ENCODE measurements at regions not wholly inside any gene's neighbourhood (a gene's known extent, or its start where the extent isn't known, plus 50 kb on each side); places are given as distances from the start of the nearest gene placed in this dataset.

- Histone ChIP-seq H3K4me3 (ENCODE audit: insufficient read depth, low read length) (no peak overlapping the region), H3K36me3 (ENCODE audit: insufficient read depth, low read length) (no peaks in the 10 kb centered on the region), H4K20me1 (ENCODE audit: insufficient read depth, low read length) (no peaks in the 10 kb centered on the region), H3K9me3 (ENCODE audit: low read depth, low read length) (no peaks in the 10 kb centered on the region), H2AFZ (ENCODE audit: low read length) (peak overlapping the region; percentile 1), H3K4me2 (ENCODE audit: insufficient read depth, low read length) (no peak overlapping the region), H3K27ac (ENCODE audit: low read depth, low read length) (no peak overlapping the region), H3K27me3 (ENCODE audit: insufficient read depth, low read length) (no peaks in the 10 kb centered on the region), H3K79me2 (ENCODE audit: insufficient read depth, low read length) (no peaks in the 10 kb centered on the region), H3K4me1 (ENCODE audit: insufficient read depth, low read length) (peaks cover 21% of the 10 kb centered on the region)
- TF ChIP-seq CTCF (IDR thresholded peaks at IDR 0.05; ENCODE audit: extremely low read depth, low read depth, low read length): no peak
- no peak for DNase-seq (ENCODE audit: insufficient read length, low spot score, missing footprints)
Measured at GRCh38 chr2:150689590-150689989, 202.1 kb upstream of the RND3 start.

- no peak overlapping the region for H3K4me3 ChIP-seq (ENCODE audit: insufficient read depth, low read length)
- H3K4me2 ChIP-seq (ENCODE audit: insufficient read depth, low read length): no peak overlapping the region
- H3K27ac ChIP-seq (ENCODE audit: low read depth, low read length): no peak overlapping the region
- no peak for DNase-seq (ENCODE audit: insufficient read length, low spot score, missing footprints)
- TF ChIP-seq CTCF (IDR thresholded peaks at IDR 0.05; ENCODE audit: extremely low read depth, low read depth, low read length): no peak
- peaks cover 21% of the 10 kb centered on the region for H3K4me1 ChIP-seq (ENCODE audit: insufficient read depth, low read length)
- H3K79me2 ChIP-seq (ENCODE audit: insufficient read depth, low read length): no peaks in the 10 kb centered on the region
- H4K20me1 ChIP-seq (ENCODE audit: insufficient read depth, low read length): no peaks in the 10 kb centered on the region
- H2AFZ ChIP-seq (ENCODE audit: low read length): peak overlapping the region; percentile 52
- no peaks in the 10 kb centered on the region for H3K27me3 ChIP-seq (ENCODE audit: insufficient read depth, low read length)
- H3K36me3 ChIP-seq (ENCODE audit: insufficient read depth, low read length): no peaks in the 10 kb centered on the region
- no peaks in the 10 kb centered on the region for H3K9me3 ChIP-seq (ENCODE audit: low read depth, low read length)
Measured at GRCh38 chr2:150688016-150688415, 200.5 kb upstream of the RND3 start.

GRCh38 chr2:150686391-150686790 lies 198.9 kb upstream of the RND3 start:
- Histone ChIP-seq H3K9me3 (ENCODE audit: low read depth, low read length) (no peaks in the 10 kb centered on the region), H3K36me3 (ENCODE audit: insufficient read depth, low read length) (no peaks in the 10 kb centered on the region), H3K4me3 (ENCODE audit: insufficient read depth, low read length) (no peak overlapping the region), H3K4me1 (ENCODE audit: insufficient read depth, low read length) (peaks cover 32% of the 10 kb centered on the region), H3K27ac (ENCODE audit: low read depth, low read length) (peak overlapping the region; percentile 1), H3K79me2 (ENCODE audit: insufficient read depth, low read length) (no peaks in the 10 kb centered on the region), H3K4me2 (ENCODE audit: insufficient read depth, low read length) (no peak overlapping the region), H2AFZ (ENCODE audit: low read length) (no peak overlapping the region), H4K20me1 (ENCODE audit: insufficient read depth, low read length) (no peaks in the 10 kb centered on the region), H3K27me3 (ENCODE audit: insufficient read depth, low read length) (no peaks in the 10 kb centered on the region)
- no peak for TF ChIP-seq CTCF (IDR thresholded peaks at IDR 0.05; ENCODE audit: extremely low read depth, low read depth, low read length)
- DNase-seq (ENCODE audit: insufficient read length, low spot score, missing footprints): no peak

- Histone ChIP-seq H3K27ac (ENCODE audit: low read depth, low read length) (peak overlapping the region; percentile 85), H3K4me1 (ENCODE audit: insufficient read depth, low read length) (peaks cover 38% of the 10 kb centered on the region), H3K4me3 (ENCODE audit: insufficient read depth, low read length) (no peak overlapping the region), H3K36me3 (ENCODE audit: insufficient read depth, low read length) (no peaks in the 10 kb centered on the region), H3K79me2 (ENCODE audit: insufficient read depth, low read length) (no peaks in the 10 kb centered on the region), H4K20me1 (ENCODE audit: insufficient read depth, low read length) (no peaks in the 10 kb centered on the region), H3K4me2 (ENCODE audit: insufficient read depth, low read length) (peak overlapping the region; percentile 37), H3K27me3 (ENCODE audit: insufficient read depth, low read length) (no peaks in the 10 kb centered on the region), H3K9me3 (ENCODE audit: low read depth, low read length) (no peaks in the 10 kb centered on the region), H2AFZ (ENCODE audit: low read length) (peak overlapping the region; percentile 12)
- TF ChIP-seq CTCF (IDR thresholded peaks at IDR 0.05; ENCODE audit: extremely low read depth, low read depth, low read length): no peak
- DNase-seq (ENCODE audit: insufficient read length, low spot score, missing footprints): no peak
Measured at GRCh38 chr2:150681120-150681804, 193.8 kb upstream of the RND3 start.

Measured in osteoblast (primary cell).